CD4-positive, alpha-beta T cell (primary cell): ENCODE measurements at regions not wholly inside any gene's neighbourhood (a gene's known extent, or its start where the extent isn't known, plus 50 kb on each side); places are given as distances from the start of the nearest gene placed in this dataset.
"Not testable (repeated sequence)": the region's sequence is repeated elsewhere in the genome, so short reads cannot be mapped to it uniquely, and the experiment has no call there.

Experiments
- ATAC-seq: fragments of 200-7000 bp; cut with Tn5 transposase; one replicate; pipeline ENCODE4 v1.10.0; 2022; ENCODE audit warnings: mild to moderate bottlenecking; ENCODE audit not compliant: poor library complexity
- CTCF ChIA-PET: fragments of 350-600 bp; sonication (Branson Sonifier 250); formaldehyde crosslinking; loops from one replicate; lab custom pipeline; 2021; ENCODE audit warnings: antibody characterized with exemption, inconsistent platforms; lab: Charles Lee
- POLR2A ChIA-PET: fragments of 350-600 bp; sonication (Branson Sonifier 250); formaldehyde crosslinking; loops from one replicate; lab custom pipeline; 2021; ENCODE audit warnings: antibody characterized with exemption, inconsistent platforms; lab: Charles Lee
- DNase-seq, 14 experiments: peaks; one replicate each; pipeline ENCODE4 v3.0.0-alpha.2; 2013 to 2020; ENCODE audit warnings: mixed read lengths in 2 of 14
- H3K27ac ChIP-seq, 2 donors: one replicate each; pipeline versions ENCODE4 v1.5.1 to v1.7.0; 2013; ENCODE audit warnings: low read length in 2 of 2, low read depth in 1 of 2, mild to moderate bottlenecking in 1 of 2
- H3K27me3 ChIP-seq, 2 experiments: 1 replicate in 1 of 2; 2 replicates in 1 of 2; pipeline versions ENCODE4 v1.6.1 to v1.7.0; 2013; ENCODE audit warnings: low read length in 2 of 2, control low read depth in 1 of 2, mild to moderate bottlenecking in 1 of 2, moderate library complexity in 1 of 2; ENCODE audit not compliant: insufficient read depth in 2 of 2, control insufficient read depth in 1 of 2
- H3K36me3 ChIP-seq: one replicate; pipeline ENCODE4 v1.6.1; 2013; ENCODE audit warnings: low read length, control low read depth; ENCODE audit not compliant: insufficient read depth
- H3K4me1 ChIP-seq: one replicate; pipeline ENCODE4 v1.6.1; 2013; ENCODE audit warnings: low read length, control low read depth; ENCODE audit not compliant: insufficient read depth
- H3K4me3 ChIP-seq: one replicate; pipeline ENCODE4 v1.5.1; 2013; ENCODE audit warnings: mild to moderate bottlenecking, low read length, moderate library complexity
- H3K9me3 ChIP-seq, 2 experiments: 1 replicate in 1 of 2; 2 replicates in 1 of 2; pipeline versions ENCODE4 v1.6.1 to v1.7.0; 2013; ENCODE audit warnings: low read length in 2 of 2, mild to moderate bottlenecking in 2 of 2, control low read depth in 1 of 2, moderate library complexity in 1 of 2; ENCODE audit not compliant: control insufficient read depth in 1 of 2, insufficient read depth in 1 of 2
- H3K27ac Mint-ChIP-seq: one replicate; pipeline ENCODE4 v1.8.0; 2020; ENCODE audit warnings: mixed read lengths
- H3K27me3 Mint-ChIP-seq: one replicate; pipeline ENCODE4 v1.8.0; 2021; ENCODE audit warnings: mixed read lengths
- H3K36me3 Mint-ChIP-seq: one replicate; pipeline ENCODE4 v1.8.0; 2021; ENCODE audit warnings: low read depth, mixed read lengths
- H3K4me1 Mint-ChIP-seq: one replicate; pipeline ENCODE4 v1.8.0; 2021; ENCODE audit warnings: low read depth, mixed read lengths
- H3K4me3 Mint-ChIP-seq: one replicate; pipeline ENCODE4 v1.8.0; 2020; ENCODE audit warnings: mild to moderate bottlenecking, mixed read lengths
- H3K9me3 Mint-ChIP-seq: one replicate; pipeline ENCODE4 v1.8.0; 2020; ENCODE audit warnings: mixed read lengths
- CTCF ChIP-seq: fragments of 200-600 bp; IDR thresholded peaks from one replicate; pipeline ENCODE4 v1.8.0; 2022; ENCODE audit warnings: antibody characterized with exemption, mild to moderate bottlenecking
- intact Hi-C, 2 experiments: fragments of 100-400 bp; cut with DNase I in 1 of 2; cut with micrococcal nuclease in 1 of 2; formaldehyde crosslinking; loops; one replicate each; pipeline versions ENCODE4 v1.15.1 to v1.9.0; 2023 to 2025; cut with DNase I, micrococcal nuclease

DNA sequence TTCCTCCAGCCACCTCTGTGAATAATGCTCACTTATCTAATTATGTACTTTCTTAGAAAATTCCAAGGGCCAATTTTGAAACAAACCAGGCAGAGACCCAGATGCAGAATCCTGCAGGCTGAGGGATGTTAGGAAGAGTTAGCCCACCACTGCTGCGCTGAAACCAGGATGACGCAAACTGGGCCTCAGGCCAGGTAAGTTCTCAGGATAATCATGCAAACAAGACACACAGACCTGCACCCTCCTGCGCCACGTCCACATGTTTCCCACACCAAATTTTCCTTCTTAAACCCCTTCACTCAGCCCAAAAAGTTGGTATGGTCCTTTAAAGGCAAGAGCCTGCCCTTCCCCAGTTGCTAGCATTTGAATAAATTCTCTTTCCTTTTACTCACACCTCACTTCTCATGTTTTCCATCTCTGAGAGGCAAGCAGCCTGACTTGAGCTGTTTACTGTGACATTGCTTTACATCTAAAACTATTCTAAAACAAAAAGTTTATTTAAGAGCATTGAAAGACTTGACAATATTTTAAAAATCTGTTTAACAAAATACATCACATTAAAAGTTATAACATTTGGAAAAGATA is 887.1 kb downstream of the LRRIQ3 start:
- DNase-seq (no peak), ATAC-seq (no peak)
- ChIA-PET CTCF (no interaction called here), POLR2A (no interaction called here)
- Mint-ChIP-seq H3K4me1 (no peaks in the 10 kb centered on the region), H3K4me3 (no peak overlapping the region), H3K27ac (no peak overlapping the region), H3K9me3 (peaks cover 6% of the 10 kb centered on the region), H3K36me3 (no peaks in the 10 kb centered on the region), H3K27me3 (no peaks in the 10 kb centered on the region)
- TF ChIP-seq CTCF: no peak
- Histone ChIP-seq H3K36me3 (no peaks in the 10 kb centered on the region), H3K27me3 (no peaks in the 10 kb centered on the region), H3K4me1 (no peaks in the 10 kb centered on the region), H3K9me3 (no peaks in the 10 kb centered on the region), H3K4me3 (no peak overlapping the region), H3K27ac (no peak overlapping the region)
- intact Hi-C loops: no loop called here

GRCh38 chr1:73306899-73307555 is 890.9 kb downstream of the LRRIQ3 start:
- intact Hi-C loops: no loop called here
- ATAC-seq: no peak
- ChIA-PET POLR2A (no interaction called here), CTCF (no interaction called here)
- DNase-seq: no peak
- Histone ChIP-seq H3K9me3 (no peaks in the 10 kb centered on the region), H3K4me3 (no peak overlapping the region), H3K36me3 (no peaks in the 10 kb centered on the region), H3K27me3 (no peaks in the 10 kb centered on the region), H3K27ac (no peak overlapping the region), H3K4me1 (no peaks in the 10 kb centered on the region)
- Mint-ChIP-seq H3K4me1 (no peaks in the 10 kb centered on the region), H3K36me3 (no peaks in the 10 kb centered on the region), H3K9me3 (peaks cover 6% of the 10 kb centered on the region), H3K27ac (no peak overlapping the region), H3K27me3 (no peaks in the 10 kb centered on the region), H3K4me3 (no peak overlapping the region)
- TF ChIP-seq CTCF: no peak

DNA sequence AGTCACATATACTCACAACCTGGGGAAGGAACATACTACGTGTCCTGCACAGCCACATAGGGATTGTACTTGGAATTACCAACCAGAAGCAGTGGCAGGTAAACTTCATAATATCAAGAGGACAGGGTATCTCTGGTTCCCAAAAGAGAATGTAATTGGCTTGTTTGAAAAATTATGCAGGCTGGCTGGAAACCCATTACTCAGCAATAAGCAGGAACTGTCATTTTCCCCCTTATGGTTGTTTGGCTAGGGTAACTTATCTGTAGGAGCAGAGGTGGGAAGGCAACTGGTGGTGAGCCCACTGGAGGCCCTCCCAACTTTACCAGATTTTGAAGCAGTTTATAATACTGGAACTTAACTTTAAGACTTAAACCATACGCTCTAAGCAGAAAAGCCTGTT is 924.1 kb downstream of the LRRIQ3 start:
- intact Hi-C loops: no loop called here
- no peak for TF ChIP-seq CTCF
- Histone ChIP-seq H3K27ac (no peak overlapping the region), H3K9me3 (peaks cover 0 to 9% of the 10 kb centered on the region in 2 experiments), H3K36me3 (no peaks in the 10 kb centered on the region), H3K4me1 (no peaks in the 10 kb centered on the region), H3K4me3 (no peak overlapping the region), H3K27me3 (no peaks in the 10 kb centered on the region)
- H3K36me3 Mint-ChIP-seq: no peaks in the 10 kb centered on the region
- H3K9me3 Mint-ChIP-seq: peaks cover 19% of the 10 kb centered on the region
- H3K4me1 Mint-ChIP-seq: no peaks in the 10 kb centered on the region
- DNase-seq: no peak
- no peaks in the 10 kb centered on the region for H3K27me3 Mint-ChIP-seq
- H3K4me3 Mint-ChIP-seq: no peak overlapping the region
- CTCF ChIA-PET: no interaction called here
- no peak overlapping the region for H3K27ac Mint-ChIP-seq
- no peak for ATAC-seq
- POLR2A ChIA-PET: no interaction called here

GRCh38 chr1:73245196-73245595 is 952.8 kb downstream of the LRRIQ3 start:
- H3K27ac Mint-ChIP-seq, H3K27me3 ChIP-seq, H3K4me1 ChIP-seq, H3K4me3 Mint-ChIP-seq, ATAC-seq, intact Hi-C loops, H3K36me3 ChIP-seq, H3K27ac ChIP-seq, H3K27me3 Mint-ChIP-seq, H3K36me3 Mint-ChIP-seq, DNase-seq, POLR2A ChIA-PET, H3K4me1 Mint-ChIP-seq, H3K4me3 ChIP-seq: not testable (repeated sequence)
- peaks cover 2 to 13% of the 10 kb centered on the region in 2 experiments for H3K9me3 ChIP-seq
- peaks cover 20% of the 10 kb centered on the region for H3K9me3 Mint-ChIP-seq
- CTCF ChIA-PET: interaction anchor here (0.7 kb wide), 1 partner anchor 858 kb away, joined by 4 read pairs; no protein-coding TSS in a partner anchor
